ENCODE measurements at regions not wholly inside any gene's neighbourhood (a gene's known extent, or its start where the extent isn't known, plus 50 kb on each side); places are given as distances from the start of the nearest gene placed in this dataset.
"Not testable (repeated sequence)": the region's sequence is repeated elsewhere in the genome, so short reads cannot be mapped to it uniquely, and the experiment has no call there.

DNA sequence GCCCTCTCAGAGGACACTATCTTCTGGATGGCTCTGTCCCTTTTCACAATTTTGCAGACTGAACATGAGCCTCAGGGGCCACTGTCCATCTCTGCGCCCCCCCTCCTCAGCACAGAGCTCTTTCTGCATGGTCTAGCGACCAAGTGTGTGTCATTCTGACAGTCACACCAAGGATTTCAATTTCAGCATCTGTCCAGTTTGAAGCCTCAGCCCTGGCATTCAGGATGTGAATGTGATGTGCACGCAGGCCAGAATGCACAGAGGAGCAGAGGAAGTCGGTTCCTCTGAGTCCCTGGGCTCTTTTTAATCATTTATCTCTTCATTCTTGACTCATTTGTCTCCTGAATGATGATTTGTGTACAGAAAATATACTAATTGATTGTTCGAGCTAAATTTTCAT, 102.0 kb upstream of the PWP1 start:
- DNase-seq (ENCODE audit: low read depth in 2 of 2), result no peak

DNA sequence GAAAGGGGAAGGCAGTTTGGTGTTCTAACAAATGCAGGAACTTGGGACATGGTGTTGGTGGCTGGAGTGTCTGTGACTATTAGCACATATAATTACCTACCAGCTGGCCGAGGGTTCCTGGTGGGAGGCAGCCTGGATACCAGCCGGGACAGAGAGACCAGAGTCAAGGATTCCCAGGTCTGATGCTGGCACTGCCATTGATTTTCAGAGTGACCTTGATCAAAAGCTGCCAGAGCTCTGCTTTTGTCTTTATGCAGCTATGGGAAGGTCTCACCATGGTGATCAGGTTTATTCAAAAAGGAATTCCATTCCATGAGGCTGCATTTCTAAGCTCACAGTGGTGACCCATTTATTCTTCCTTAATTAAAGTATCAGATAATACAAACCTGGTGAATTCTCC, 101.0 kb upstream of the PWP1 start:
- no peak for DNase-seq (ENCODE audit: low read depth in 2 of 2)

DNA sequence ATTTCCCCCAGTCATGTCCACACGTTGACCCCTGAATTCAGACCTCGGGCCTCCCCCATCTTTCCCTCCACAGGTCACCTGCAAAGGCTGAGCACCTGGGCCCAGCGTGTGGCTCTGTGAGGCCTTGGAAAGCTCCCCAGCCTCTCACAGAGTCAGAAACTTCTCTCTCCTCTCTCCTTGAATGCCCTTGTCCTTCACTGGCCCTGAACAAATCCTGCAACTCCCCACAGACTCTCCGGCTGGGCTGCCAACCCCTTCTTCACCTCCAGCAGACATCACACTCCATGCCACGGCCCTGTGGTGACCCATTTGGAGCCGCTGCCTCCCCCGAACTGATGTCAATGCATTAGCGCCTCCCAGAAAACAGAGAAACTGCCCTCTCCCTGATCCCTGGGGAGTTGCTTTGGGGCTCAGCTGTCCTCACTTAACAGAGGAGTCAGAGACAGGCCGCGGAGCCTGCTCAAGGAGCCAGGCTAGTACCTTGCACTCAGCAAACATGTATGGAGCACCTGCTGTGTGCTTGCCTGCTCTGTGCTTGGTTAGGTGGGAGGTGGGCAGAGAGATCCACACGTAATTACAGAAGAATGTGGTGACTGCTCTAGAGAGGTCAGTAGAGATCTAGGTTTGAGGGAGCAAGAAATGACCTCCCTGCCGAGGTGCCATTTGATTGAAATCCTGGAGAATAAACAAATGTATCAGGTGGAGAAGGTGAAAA, 99.2 kb upstream of the PWP1 start:
- no peak for DNase-seq (ENCODE audit: low read depth in 2 of 2)

DNA sequence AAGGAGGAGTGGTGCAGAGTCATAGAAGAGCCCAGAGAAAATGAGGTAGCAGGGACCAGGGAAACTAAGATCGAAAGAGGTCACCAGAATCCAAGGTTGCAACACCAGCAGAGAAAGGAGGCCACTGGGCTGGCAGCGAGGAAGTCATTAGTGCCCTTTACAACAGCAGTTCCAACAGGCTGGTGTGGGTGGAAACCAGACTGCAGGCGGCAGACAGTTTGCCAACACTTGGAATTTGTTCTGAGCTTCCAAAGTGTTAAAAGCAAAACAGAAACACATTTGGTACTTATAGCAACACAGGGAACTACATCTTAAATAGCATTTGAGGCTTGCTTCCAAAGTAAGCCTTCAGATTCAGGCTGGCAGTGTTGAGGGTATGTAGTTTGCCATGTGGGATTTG, 95.2 kb upstream of the PWP1 start:
- DNase-seq (ENCODE audit: low read depth in 2 of 2), result no peak

GRCh38 chr12:107590814-107591375, 94.7 kb upstream of the PWP1 start:
- DNase-seq (ENCODE audit: low read depth in 2 of 2), result no peak

- DNase-seq (ENCODE audit: low read depth in 2 of 2), result no peak
These were observed 91.8 kb upstream of the PWP1 start for GRCh38 chr12:107593713-107594381.

DNA sequence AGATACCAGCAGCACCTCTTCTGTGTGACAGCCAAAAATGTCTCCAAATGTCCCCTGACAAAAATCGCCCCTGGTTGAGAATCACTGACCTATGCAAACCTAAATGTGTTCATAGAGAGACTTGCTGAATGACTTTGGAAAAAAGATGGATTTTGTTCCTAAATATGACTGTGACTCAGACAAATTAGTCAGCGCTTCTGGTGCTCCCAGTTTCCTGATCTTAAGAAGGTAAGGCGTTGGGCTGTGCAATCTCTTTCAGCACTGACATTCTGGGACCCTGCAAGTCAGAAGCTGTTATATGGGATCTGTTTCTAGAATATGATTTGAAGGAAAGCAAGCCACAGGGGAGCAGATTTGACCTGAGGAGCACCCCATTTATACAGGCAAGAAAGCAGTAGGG, 90.6 kb upstream of the PWP1 start:
- DNase-seq (ENCODE audit: low read depth in 2 of 2), result no peak

DNA sequence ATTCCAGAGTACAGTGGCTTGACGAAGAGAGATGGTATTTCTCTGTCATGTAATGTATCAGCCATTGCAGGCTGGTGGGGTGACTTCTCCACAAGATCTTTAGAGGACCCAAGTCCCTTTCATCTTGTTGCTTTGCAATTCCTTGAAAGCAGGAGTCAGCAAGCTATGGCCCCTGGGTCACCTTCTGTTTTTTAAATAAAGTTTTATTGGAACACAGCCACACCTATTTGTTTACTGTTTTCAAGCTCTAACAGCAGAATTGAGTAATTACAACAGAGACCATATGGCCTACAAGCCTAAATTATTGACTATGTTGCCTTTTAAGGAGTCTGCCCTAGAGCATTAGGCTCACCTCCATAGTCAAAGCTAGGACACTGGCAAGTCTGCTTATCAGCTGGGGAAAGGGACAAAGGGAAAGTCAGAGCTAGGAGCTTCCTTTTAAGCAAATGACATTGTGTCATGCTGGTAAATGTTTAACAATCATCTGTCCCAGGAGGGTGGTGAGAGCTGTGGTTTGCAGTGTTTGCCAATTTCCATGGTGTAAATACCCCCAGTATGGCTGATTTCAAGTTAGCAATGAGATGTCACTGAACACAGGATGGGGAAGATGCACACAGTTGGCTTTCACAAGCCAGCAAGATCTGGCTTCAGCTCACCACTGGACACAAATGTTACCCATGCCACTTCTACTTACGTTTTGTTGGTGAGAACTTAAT, 87.7 kb upstream of the PWP1 start:
- DNase-seq (ENCODE audit: low read depth in 2 of 2), result no peak

DNA sequence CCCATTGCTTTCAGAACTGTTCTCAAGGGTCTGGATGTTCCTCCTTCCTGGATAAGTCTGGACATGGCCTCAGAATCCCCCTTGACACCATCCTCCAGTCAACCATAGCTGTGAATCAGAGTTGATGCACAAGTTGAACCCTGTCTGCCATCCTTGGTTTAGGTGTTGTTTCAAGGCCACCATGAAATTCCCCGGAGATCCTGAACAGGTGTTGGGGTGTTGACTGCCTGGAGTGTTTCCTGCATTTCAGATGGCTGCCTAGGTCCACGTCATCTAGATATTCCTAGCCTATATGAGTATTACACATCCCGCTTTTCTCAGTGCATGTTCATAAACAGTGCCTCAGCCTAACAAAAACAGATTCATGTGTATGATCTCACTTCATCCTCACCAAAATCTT, 86.7 kb upstream of the PWP1 start:
- DNase-seq (ENCODE audit: low read depth in 2 of 2), result no peak

GRCh38 chr12:107600581-107601144, 84.9 kb upstream of the PWP1 start:
- DNase-seq (ENCODE audit: low read depth in 2 of 2), result no peak

DNA sequence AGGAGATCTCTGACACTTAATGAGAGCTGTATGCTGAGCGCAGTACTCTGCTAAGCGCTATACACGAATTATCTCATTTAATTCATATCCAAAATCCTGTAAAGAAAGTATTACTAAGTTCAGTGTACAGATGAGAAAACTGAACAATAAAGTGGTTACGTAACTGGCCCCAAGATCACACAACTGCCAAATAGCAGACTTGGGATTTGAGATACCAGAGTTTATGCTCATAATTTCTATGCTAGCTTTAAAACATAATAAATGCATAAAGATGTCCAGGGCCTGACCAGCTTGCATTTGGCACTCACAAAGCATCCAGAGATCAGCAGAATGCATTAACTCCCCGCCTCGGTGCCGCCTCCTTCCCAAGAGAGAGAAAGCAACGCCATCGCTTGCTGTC, 83.2 kb upstream of the PWP1 start:
- no peak for DNase-seq (ENCODE audit: low read depth in 2 of 2)

DNA sequence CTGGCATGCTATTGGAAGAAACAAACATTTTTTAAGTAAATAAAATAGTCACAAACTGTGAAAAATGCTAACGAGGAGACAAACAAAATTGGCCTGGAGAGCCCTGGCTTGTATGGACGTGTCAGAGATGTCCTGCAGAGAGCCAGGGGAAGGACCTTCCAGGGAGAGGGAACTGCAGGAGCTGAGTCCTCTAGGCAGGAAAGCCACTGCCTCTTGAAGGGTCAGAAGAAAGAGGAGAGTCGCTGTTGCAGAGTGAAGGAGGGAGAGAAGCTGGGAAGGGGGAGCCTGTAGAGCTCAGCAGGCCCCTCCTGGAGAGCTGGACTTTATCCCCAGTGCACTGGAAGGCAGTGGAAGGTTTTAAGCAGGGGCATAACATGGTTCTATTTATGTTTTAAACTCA, 80.3 kb upstream of the PWP1 start:
- no peak for DNase-seq (ENCODE audit: low read depth in 2 of 2)

GRCh38 chr12:107607464-107608392, 77.9 kb upstream of the PWP1 start:
- peak; percentile 21 to 39 for DNase-seq (ENCODE audit: low read depth in 2 of 2)

- not testable (repeated sequence) for DNase-seq (ENCODE audit: low read depth in 2 of 2)
These were observed 76.8 kb upstream of the PWP1 start for GRCh38 chr12:107608779-107609178.

GRCh38 chr12:107610021-107610859, 75.4 kb upstream of the PWP1 start:
- DNase-seq (ENCODE audit: low read depth in 2 of 2), result peak in 1 of 2 experiments; percentile 5

DNA sequence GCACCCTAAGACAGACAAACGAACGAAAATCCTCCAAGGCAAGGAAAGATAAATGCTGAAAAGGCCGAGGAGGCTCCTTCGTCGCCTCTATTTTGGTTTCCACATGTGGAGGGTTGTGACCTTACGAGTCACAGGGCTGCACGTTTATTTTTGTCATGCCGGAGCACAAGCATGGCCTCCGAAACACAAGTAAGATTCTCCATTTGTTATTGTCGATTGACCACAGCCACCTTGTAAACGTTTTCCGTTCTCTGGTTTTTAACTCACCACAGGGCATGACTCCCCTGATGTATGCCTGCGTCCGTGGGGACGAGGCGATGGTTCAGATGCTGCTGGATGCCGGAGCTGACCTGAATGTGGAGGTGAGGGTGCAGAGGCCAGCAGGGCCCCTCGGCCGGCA, 73.1 kb upstream of the PWP1 start:
- no peak for DNase-seq (ENCODE audit: low read depth in 2 of 2)

DNA sequence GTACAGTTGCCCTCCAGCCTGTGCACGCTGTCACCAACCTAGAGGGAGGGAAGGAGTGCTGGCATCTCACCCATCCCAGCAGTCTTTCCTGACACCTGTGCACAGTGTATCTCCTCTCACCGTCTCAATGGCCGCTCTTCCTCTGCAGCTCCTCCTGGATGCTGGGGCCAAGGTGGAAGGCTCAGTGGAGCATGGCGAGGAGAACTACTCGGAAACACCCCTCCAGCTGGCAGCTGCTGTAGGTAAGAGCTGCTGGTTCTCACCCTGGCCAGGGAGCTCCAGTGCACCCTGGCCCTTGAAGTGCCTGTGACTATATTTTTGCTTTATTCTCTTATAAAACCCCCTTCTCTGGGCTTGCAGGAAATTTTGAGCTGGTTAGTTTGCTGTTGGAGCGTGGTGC, 68.7 kb upstream of the PWP1 start:
- DNase-seq (ENCODE audit: low read depth in 2 of 2), result no peak

GRCh38 chr12:107618106-107618505, 67.5 kb upstream of the PWP1 start:
- no peak for DNase-seq (ENCODE audit: low read depth in 2 of 2)

DNA sequence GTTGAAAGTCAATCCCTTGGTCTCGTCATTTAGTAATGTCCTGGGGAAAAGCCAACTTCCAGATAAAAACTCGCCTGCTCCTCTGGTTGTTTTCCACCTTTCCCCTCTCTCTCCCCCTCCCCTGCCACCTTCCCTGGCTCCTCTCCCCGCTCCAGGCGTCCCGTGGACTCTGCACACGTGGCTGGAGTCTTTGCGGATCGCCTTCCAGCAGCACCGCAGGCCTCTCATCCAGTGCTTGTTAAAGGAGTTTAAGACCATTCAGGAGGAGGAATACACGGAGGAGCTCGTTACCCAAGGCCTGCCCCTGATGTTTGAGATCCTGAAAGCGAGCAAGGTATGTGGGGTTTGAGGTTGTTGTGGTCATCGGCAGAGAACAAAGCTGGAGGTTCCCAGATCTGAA, 65.8 kb upstream of the PWP1 start:
- DNase-seq (ENCODE audit: low read depth in 2 of 2), result no peak

GRCh38 chr12:107622001-107622400, 63.6 kb upstream of the PWP1 start:
- no peak for DNase-seq (ENCODE audit: low read depth in 2 of 2)

Data from fibroblast of skin of left biceps (primary cell).